ENCODE measurements at regions not wholly inside any gene's neighbourhood (a gene's known extent, or its start where the extent isn't known, plus 50 kb on each side); places are given as distances from the start of the nearest gene placed in this dataset.
A peak's percentile ranks its signal among the peaks of the same experiment; 100 is the strongest.
"Not testable (repeated sequence)": the region's sequence is repeated elsewhere in the genome, so short reads cannot be mapped to it uniquely, and the experiment has no call there.

- not testable (repeated sequence) for DNase-seq (ENCODE audit: low read depth in 2 of 2)
These were observed 134.3 kb upstream of the RUNX1 start for GRCh38 chr21:35183389-35183788.

GRCh38 chr21:35179990-35180540 is 131.0 kb upstream of the RUNX1 start:
- no peak for DNase-seq (ENCODE audit: low read depth in 2 of 2)

GRCh38 chr21:35178827-35179226 is 129.7 kb upstream of the RUNX1 start:
- no peak for DNase-seq (ENCODE audit: low read depth in 2 of 2)

- no peak for DNase-seq (ENCODE audit: low read depth in 2 of 2)
These were observed 129.0 kb upstream of the RUNX1 start for GRCh38 chr21:35178098-35178497.

- DNase-seq (ENCODE audit: low read depth in 2 of 2) = no peak
These were observed 123.1 kb upstream of the RUNX1 start for GRCh38 chr21:35172231-35172630.

- no peak for DNase-seq (ENCODE audit: low read depth in 2 of 2)
These were observed 122.3 kb upstream of the RUNX1 start for GRCh38 chr21:35171385-35171784.

GRCh38 chr21:35170818-35171217 is 121.7 kb upstream of the RUNX1 start:
- no peak for DNase-seq (ENCODE audit: low read depth in 2 of 2)

- no peak for DNase-seq (ENCODE audit: low read depth in 2 of 2)
These were observed 121.1 kb upstream of the RUNX1 start for GRCh38 chr21:35170244-35170643.

- DNase-seq (ENCODE audit: low read depth in 2 of 2) = no peak
These were observed 120.5 kb upstream of the RUNX1 start for GRCh38 chr21:35169574-35169973.

GRCh38 chr21:35168735-35169134 is 119.6 kb upstream of the RUNX1 start:
- no peak for DNase-seq (ENCODE audit: low read depth in 2 of 2)

GRCh38 chr21:35164971-35165483 is 115.9 kb upstream of the RUNX1 start:
- no peak for DNase-seq (ENCODE audit: low read depth in 2 of 2)

GRCh38 chr21:35164380-35164779 is 115.3 kb upstream of the RUNX1 start:
- DNase-seq (ENCODE audit: low read depth in 2 of 2) = no peak

- no peak for DNase-seq (ENCODE audit: low read depth in 2 of 2)
These were observed 114.3 kb upstream of the RUNX1 start for GRCh38 chr21:35163411-35163810.

- DNase-seq (ENCODE audit: low read depth in 2 of 2) = no peak
These were observed 113.7 kb upstream of the RUNX1 start for GRCh38 chr21:35162831-35163230.

GRCh38 chr21:35159881-35160280 is 110.8 kb upstream of the RUNX1 start:
- DNase-seq (ENCODE audit: low read depth in 2 of 2) = peak in 1 of 2 donors; percentile 1

GRCh38 chr21:35157374-35157773 is 108.3 kb upstream of the RUNX1 start:
- DNase-seq (ENCODE audit: low read depth in 2 of 2) = not testable (repeated sequence)

GRCh38 chr21:35156293-35157278 is 107.5 kb upstream of the RUNX1 start:
- no peak for DNase-seq (ENCODE audit: low read depth in 2 of 2)

- DNase-seq (ENCODE audit: low read depth in 2 of 2) = no peak
These were observed 105.7 kb upstream of the RUNX1 start for GRCh38 chr21:35154788-35155187.

GRCh38 chr21:35153671-35154070 is 104.6 kb upstream of the RUNX1 start:
- DNase-seq (ENCODE audit: low read depth in 2 of 2) = no peak

- DNase-seq (ENCODE audit: low read depth in 2 of 2) = peak in 1 of 2 donors; percentile 11
These were observed 101.6 kb upstream of the RUNX1 start for GRCh38 chr21:35150562-35151226.

- no peak for DNase-seq (ENCODE audit: low read depth in 2 of 2)
These were observed 100.6 kb upstream of the RUNX1 start for GRCh38 chr21:35149698-35150097.

- DNase-seq (ENCODE audit: low read depth in 2 of 2) = no peak
These were observed 98.3 kb upstream of the RUNX1 start for GRCh38 chr21:35147439-35147838.
